Activated CD4-positive, alpha-beta T cell treated with anti-CD3 and anti-CD28 coated beads for 24 hours (primary cell): ENCODE measurements at regions not wholly inside any gene's neighbourhood (a gene's known extent, or its start where the extent isn't known, plus 50 kb on each side); places are given as distances from the start of the nearest gene placed in this dataset.

Experiments used
- DNase-seq, 2 donors: peaks; one replicate each; pipeline ENCODE4 v3.0.0-alpha.2; 2020; ENCODE audit warnings: low read depth in 2 of 2

DNA sequence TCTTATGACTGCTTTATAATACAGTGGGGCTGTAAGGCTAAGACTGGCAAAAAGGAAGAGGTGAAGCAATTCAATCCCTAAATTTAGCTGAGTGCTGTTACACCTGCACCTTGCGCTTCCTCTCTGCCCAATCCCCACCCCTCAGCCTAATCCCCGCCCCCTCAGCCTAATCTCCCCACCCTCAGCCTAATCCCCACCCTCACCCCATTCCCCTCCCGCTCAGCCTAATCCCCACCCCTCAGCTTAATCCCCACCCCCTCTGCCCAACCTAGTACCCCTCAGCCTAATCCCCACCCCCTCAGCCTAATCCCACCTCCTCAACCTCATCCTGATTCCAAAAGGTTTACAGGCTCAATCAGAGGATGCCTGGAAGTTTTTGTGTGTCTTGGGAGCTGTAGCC is 155.5 kb downstream of the PMP22 start:
- DNase-seq: no peak

DNA sequence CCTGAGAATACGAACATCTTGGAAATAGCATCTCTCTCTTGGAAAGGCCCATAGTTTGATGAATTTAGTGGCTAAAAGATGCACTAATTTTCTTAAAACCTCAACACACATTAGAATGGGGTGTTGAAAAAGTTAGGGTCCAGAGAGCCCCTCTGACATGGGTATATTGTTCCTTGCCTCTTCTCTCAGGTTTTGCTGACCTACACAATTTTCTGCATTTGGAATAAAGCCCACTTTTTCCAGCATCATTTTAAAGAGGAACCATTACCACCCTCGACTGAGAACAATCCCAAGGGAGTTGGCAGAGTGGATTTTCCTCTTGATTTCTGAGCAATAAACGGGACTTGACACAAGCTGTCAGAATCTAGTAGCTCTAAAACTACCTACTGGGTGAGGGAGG is 156.1 kb downstream of the PMP22 start:
- no peak for DNase-seq

DNA sequence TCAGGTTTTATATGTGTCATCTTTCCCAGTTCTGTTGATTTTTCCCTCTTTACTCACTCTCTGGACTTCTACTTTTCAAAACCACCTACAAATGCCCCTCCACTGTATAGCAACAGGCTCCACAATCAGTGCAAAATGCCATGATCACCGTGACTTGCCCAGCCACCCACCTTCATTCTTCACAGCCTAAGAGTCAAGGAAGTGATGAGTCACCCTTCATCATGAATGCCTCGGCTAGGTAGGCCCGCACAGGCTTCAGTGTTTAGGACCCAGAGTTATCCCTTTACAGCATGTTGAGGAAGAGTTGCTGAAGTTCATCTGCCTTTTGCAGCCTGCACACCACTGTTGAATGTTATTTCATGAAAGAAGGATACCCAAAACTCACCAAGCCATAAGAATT is 158.6 kb downstream of the PMP22 start:
- no peak for DNase-seq

DNA sequence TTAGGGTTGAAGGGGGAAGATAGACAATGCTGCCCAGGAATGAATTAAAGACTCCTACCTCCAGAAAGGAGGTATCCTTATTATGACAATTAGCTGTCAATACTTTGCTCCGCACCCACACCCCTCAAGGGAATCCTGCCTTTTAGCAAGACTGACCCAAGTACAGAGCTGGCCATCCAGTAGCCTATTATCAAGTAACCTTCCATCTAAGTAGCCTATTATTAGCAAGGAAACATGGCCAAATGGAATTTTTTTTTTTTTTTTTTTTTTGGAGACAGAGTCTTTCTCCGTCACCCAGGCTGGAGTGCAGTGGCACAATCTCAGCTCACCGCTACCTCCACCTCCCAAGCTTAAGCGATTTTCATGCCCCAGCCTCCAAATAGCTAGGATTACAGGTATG is 161.3 kb downstream of the PMP22 start:
- no peak for DNase-seq

- DNase-seq: no peak
Observed at GRCh38 chr17:15101175-15101574, 164.0 kb downstream of the PMP22 start.

GRCh38 chr17:15096511-15096910 is 168.6 kb downstream of the PMP22 start:
- no peak for DNase-seq

GRCh38 chr17:15095935-15096334 is 169.2 kb downstream of the PMP22 start:
- no peak for DNase-seq

GRCh38 chr17:15092762-15093161 is 172.4 kb downstream of the PMP22 start:
- no peak for DNase-seq

- DNase-seq: no peak
Observed at GRCh38 chr17:15092261-15092660, 172.9 kb downstream of the PMP22 start.

GRCh38 chr17:15091825-15092224 is 173.3 kb downstream of the PMP22 start:
- DNase-seq: no peak

DNA sequence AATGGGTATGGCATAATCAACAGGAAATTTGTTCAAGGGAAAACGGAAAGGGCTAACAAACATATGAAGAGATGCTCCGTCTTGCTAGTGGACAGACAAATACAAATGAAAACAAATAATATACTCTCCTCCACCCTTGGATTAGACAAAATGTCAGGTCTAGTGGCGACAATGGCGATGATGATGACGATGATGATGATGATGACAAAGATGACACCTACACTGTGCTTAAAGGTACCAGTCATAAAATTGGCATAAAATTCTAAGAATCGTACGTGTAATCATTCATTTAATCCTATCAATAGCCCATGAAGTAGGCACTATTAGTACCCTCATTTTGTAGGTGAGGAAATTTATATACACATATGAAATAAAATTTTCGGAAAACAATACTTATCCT is 174.6 kb downstream of the PMP22 start:
- DNase-seq: no peak

GRCh38 chr17:15087946-15088345 is 177.2 kb downstream of the PMP22 start:
- no peak for DNase-seq

DNA sequence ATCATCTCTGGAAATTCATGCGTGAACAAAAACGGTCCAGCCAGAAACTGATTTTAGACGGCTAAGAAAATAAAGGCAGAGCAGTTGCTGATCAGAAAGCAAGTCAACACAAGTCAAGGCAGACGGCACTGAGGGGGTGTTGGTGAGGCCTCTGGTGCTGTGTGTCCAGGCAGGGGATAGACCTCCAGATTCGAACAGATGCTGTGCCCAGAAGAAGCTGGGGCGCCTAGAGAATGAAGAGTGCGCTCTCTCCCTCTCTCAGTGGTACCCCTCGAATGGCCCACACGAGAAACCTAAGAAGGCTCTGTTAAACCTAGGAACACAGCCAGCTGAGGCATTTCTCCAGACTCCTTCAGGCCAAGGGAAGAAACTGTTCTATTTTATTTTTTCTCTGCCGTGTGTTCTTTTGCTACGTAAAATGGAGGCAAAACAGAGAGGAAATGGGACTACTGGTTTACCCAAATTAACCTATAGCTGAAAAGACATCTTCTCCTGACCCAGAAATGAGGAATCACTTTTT is 178.3 kb downstream of the PMP22 start:
- DNase-seq: no peak

GRCh38 chr17:15085890-15086677 is 179.0 kb downstream of the PMP22 start:
- DNase-seq: no peak

DNA sequence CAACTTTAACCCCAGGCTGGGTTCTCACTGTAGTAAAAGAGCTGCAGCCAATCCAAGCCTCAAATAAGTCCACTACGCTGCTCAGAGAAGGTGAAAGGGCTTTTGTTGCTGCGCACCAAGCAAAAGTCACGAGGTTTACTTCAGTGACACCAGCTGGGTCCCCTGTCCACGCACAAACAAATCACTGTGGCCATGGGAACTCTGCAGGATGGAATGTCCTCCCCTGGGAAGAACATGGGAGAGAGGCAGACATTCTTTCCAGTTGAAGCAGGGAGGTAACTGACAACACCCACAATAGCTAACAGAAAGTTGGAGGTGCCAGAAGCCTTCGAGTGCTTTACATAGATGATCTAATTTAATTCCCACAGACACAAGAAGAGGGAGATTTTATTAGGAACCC is 181.9 kb downstream of the PMP22 start:
- DNase-seq: no peak

DNA sequence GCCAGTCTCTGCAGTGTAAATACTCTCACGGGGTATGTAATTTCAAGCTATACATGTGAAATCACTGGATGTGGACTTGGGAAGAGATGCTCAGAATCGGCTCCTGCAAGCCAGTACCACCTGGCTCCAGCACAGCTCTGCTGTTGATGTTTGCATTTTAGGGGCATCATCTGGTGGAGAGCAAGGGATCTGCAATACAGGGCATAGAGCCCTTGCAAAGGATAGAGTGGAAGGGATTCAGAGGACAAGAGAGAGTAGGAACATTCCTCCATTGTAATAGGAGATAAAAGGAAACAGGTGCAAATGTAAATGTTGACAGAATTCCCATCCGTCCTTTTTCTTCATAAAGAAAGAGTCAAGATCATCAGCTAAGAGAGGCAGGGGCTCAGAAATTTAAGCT is 184.1 kb downstream of the PMP22 start:
- DNase-seq: no peak

DNA sequence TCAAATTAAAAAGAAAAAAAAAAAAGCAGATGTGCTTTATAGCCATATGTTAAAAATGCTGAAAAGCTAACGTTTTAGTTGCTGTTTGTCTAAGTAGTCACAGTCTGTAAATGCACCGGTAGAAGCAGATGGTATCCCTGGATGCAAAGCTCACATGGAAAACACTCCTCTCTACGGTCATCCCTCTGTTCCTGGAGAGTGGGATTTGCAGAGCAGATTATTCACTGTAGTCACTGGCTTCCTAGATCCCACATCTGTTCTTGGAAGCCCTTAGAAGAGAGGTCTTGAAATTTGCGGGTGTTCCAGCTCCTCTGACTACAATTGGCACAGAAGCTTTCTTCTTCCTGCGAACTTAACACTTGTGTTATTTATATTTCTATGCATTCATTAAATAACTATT is 186.6 kb downstream of the PMP22 start:
- DNase-seq: no peak

- no peak for DNase-seq
Observed at GRCh38 chr17:15076991-15077663, 188.0 kb downstream of the PMP22 start.

DNA sequence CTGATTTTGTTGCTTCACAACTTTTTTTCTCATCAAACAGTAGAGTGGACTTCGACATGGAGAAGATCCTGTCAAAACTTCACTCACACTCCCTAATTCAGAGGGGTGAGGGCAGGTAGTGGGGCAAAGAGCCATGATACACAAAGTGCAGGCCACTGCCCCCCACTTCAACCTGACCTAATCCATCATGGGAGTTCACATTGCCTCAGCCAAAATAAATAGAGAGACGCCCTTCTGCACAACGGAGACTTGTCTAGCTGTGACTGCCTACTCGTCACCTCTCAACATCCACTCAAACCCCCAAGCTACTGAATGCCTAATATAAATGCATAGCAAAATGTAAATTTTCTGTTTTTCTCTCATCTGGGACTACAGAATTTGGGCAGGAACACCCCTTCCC is 213.2 kb downstream of the PMP22 start:
- no peak for DNase-seq

DNA sequence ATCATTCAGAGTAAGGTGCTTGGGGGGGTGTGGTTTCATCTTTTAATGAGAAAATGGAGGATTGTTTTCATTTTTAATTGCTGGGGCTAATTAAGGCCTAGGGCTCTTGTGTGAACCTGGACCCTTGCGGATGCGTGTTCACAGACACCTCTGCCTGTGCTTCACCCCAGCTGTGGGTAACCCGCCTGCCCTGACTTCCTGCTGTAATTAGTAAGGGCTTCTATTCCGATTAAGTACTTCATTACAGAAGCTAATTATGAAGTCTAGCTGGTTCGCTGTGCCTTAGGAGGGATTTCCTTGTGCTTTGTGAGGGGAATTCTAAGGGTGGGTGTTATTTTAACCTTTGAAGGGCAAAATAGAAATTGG is 215.3 kb downstream of the PMP22 start:
- no peak for DNase-seq

GRCh38 chr17:15048933-15049794 is 216.0 kb downstream of the PMP22 start:
- DNase-seq: no peak

- DNase-seq: no peak
Observed at GRCh38 chr17:15048381-15048780, 216.7 kb downstream of the PMP22 start.
